ENCODE measurements at regions not wholly inside any gene's neighbourhood (a gene's known extent, or its start where the extent isn't known, plus 50 kb on each side); places are given as distances from the start of the nearest gene placed in this dataset.
A peak's percentile ranks its signal among the peaks of the same experiment; 100 is the strongest.

GRCh38 chr11:70737816-70738630 is 339.7 kb downstream of the CTTN start:
- DNase-seq (ENCODE audit: low spot score), result no peak

GRCh38 chr11:70738661-70739060 is 340.3 kb downstream of the CTTN start:
- intact Hi-C loops (cut with DNase I), result no loop called here

More at GRCh38 chr11:70737816-70738630, 339.7 kb downstream of the CTTN start:
- intact Hi-C loops (cut with DNase I), result no loop called here

GRCh38 chr11:70739091-70739490 is 340.8 kb downstream of the CTTN start:
- DNase-seq (ENCODE audit: low spot score), result no peak
- intact Hi-C loops (cut with DNase I), result no loop called here

More at GRCh38 chr11:70738661-70739060, 340.3 kb downstream of the CTTN start:
- DNase-seq (ENCODE audit: low spot score), result no peak

GRCh38 chr11:70739811-70740487 is 341.6 kb downstream of the CTTN start:
- no peak for DNase-seq (ENCODE audit: low spot score)
- intact Hi-C loops (cut with DNase I), result no loop called here

GRCh38 chr11:70740488-70740851 is 342.1 kb downstream of the CTTN start:
- DNase-seq (ENCODE audit: low spot score), result no peak
- intact Hi-C loops (cut with DNase I), result no loop called here

- DNase-seq (ENCODE audit: low spot score), result no peak
- intact Hi-C loops (cut with DNase I), result no loop called here
Observed at GRCh38 chr11:70741085-70741484, 342.8 kb downstream of the CTTN start.

GRCh38 chr11:70742553-70743291 is 344.4 kb downstream of the CTTN start:
- intact Hi-C loops (cut with DNase I), result no loop called here
- no peak for DNase-seq (ENCODE audit: low spot score)

- intact Hi-C loops (cut with DNase I), result no loop called here
Observed at GRCh38 chr11:70743329-70743728, 345.0 kb downstream of the CTTN start.

GRCh38 chr11:70743941-70744351 is 345.6 kb downstream of the CTTN start:
- DNase-seq (ENCODE audit: low spot score), result no peak
- intact Hi-C loops (cut with DNase I), result no loop called here

More at GRCh38 chr11:70743329-70743728, 345.0 kb downstream of the CTTN start:
- DNase-seq (ENCODE audit: low spot score), result no peak

GRCh38 chr11:70744396-70745185 is 346.3 kb downstream of the CTTN start:
- intact Hi-C loops (cut with DNase I), result no loop called here
- DNase-seq (ENCODE audit: low spot score), result no peak

GRCh38 chr11:70745451-70745850 is 347.1 kb downstream of the CTTN start:
- no peak for DNase-seq (ENCODE audit: low spot score)
- intact Hi-C loops (cut with DNase I), result no loop called here

- DNase-seq (ENCODE audit: low spot score), result no peak
Observed at GRCh38 chr11:70745941-70746340, 347.6 kb downstream of the CTTN start.

GRCh38 chr11:70746351-70746750 is 348.0 kb downstream of the CTTN start:
- intact Hi-C loops (cut with DNase I), result no loop called here
- no peak for DNase-seq (ENCODE audit: low spot score)

More at GRCh38 chr11:70745941-70746340, 347.6 kb downstream of the CTTN start:
- intact Hi-C loops (cut with DNase I), result no loop called here

- DNase-seq (ENCODE audit: low spot score), result no peak
- intact Hi-C loops (cut with DNase I), result no loop called here
Observed at GRCh38 chr11:70747285-70747684, 349.0 kb downstream of the CTTN start.

- intact Hi-C loops (cut with DNase I), result no loop called here
- no peak for DNase-seq (ENCODE audit: low spot score)
Observed at GRCh38 chr11:70747921-70748320, 349.6 kb downstream of the CTTN start.

- intact Hi-C loops (cut with DNase I), result no loop called here
- DNase-seq (ENCODE audit: low spot score), result no peak
Observed at GRCh38 chr11:70751142-70751734, 352.9 kb downstream of the CTTN start.

GRCh38 chr11:70755410-70756158 is 357.3 kb downstream of the CTTN start:
- intact Hi-C loops (cut with DNase I), result loop anchor here (1.0 kb wide), 1 partner anchor 288 kb away; no protein-coding TSS in a partner anchor
- peak; percentile 89 for DNase-seq (ENCODE audit: low spot score)

GRCh38 chr11:70756341-70756740 is 358.0 kb downstream of the CTTN start:
- DNase-seq (ENCODE audit: low spot score), result no peak
- intact Hi-C loops (cut with DNase I), result no loop called here
